KMS-11 (cell line): ENCODE measurements at regions not wholly inside any gene's neighbourhood (a gene's known extent, or its start where the extent isn't known, plus 50 kb on each side); places are given as distances from the start of the nearest gene placed in this dataset.

Experiments
- H2AFZ ChIP-seq: fragments of 200-600 bp; sonication (generic); 2 replicates; pipeline ENCODE4 v1.6.1; 2016; ENCODE audit warnings: antibody characterized with exemption, mixed run types, low read depth
- H3K27ac ChIP-seq: fragments of 200-600 bp; sonication (generic); 2 replicates; pipeline ENCODE4 v1.6.1; 2016; ENCODE audit warnings: mild to moderate bottlenecking, mixed run types
- H3K27me3 ChIP-seq: fragments of 200-600 bp; sonication (generic); 2 replicates; pipeline ENCODE4 v1.6.1; 2017; ENCODE audit warnings: mild to moderate bottlenecking, low read depth, mixed run types, moderate library complexity; ENCODE audit not compliant: insufficient read depth
- H3K36me3 ChIP-seq: fragments of 200-600 bp; sonication (generic); 2 replicates; pipeline ENCODE4 v1.6.1; 2017; ENCODE audit warnings: mild to moderate bottlenecking, mixed run types; ENCODE audit not compliant: insufficient read depth
- H3K4me1 ChIP-seq: fragments of 200-600 bp; sonication (generic); 2 replicates; pipeline ENCODE4 v1.6.1; 2016; ENCODE audit warnings: mild to moderate bottlenecking, low read depth, mixed run types; ENCODE audit not compliant: poor library complexity, severe bottlenecking
- H3K4me2 ChIP-seq: fragments of 200-600 bp; sonication (generic); 2 replicates; pipeline ENCODE4 v1.7.0; 2016; ENCODE audit warnings: mild to moderate bottlenecking, mixed run types
- H3K4me3 ChIP-seq: fragments of 200-600 bp; sonication (generic); IDR thresholded peaks from 2 replicates; pipeline ENCODE4 v1.6.1; 2017; ENCODE audit warnings: low read depth, low read length, mixed read lengths; ENCODE audit not compliant: insufficient read depth
- H3K79me2 ChIP-seq: fragments of 200-600 bp; sonication (generic); 2 replicates; pipeline ENCODE4 v1.6.1; 2016; ENCODE audit warnings: low read depth, mixed run types; ENCODE audit not compliant: insufficient read depth
- H3K9ac ChIP-seq: fragments of 200-600 bp; sonication (generic); 2 replicates; pipeline ENCODE4 v1.6.1; 2016; ENCODE audit warnings: mild to moderate bottlenecking, mixed run types
- H4K20me1 ChIP-seq: fragments of 200-600 bp; sonication (generic); 2 replicates; pipeline ENCODE4 v1.6.1; 2016; ENCODE audit warnings: mild to moderate bottlenecking, mixed run types; ENCODE audit not compliant: insufficient read depth
- TF ChIP-seq, protein P1 (sequence below): fragments of 200-600 bp; sonication (generic); conservative IDR thresholded peaks from 2 replicates; pipeline ENCODE4 v1.6.1; 2017; ENCODE audit warnings: low read depth, mild to moderate bottlenecking, antibody characterized with exemption, low read length, moderate library complexity, mixed read lengths

DNA sequence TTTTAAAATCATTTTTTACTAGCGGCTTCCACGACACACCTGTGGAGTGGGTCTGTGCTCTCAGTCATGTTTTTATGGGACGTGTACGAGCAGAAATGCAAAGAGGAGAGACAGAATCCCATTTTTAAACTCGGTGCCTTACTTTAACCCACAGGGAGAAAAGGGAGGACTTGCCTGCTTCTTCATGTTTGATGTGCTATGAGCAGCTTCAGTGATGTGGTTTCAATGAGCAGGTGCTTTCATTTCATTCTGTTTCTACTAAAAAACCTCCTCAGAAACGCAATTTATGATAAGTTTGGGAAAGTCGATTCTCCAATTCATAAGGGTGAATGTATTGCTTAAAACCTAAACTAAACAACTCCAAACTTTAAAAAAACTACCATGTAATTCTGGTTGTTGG is 537.2 kb downstream of the GATA3 start:
- Histone ChIP-seq H3K4me2 (no peak overlapping the region), H3K27ac (no peak overlapping the region), H3K79me2 (no peaks in the 10 kb centered on the region), H3K9ac (no peak overlapping the region), H4K20me1 (no peaks in the 10 kb centered on the region), H3K4me1 (no peaks in the 10 kb centered on the region), H3K4me3 (no peak overlapping the region), H3K36me3 (no peaks in the 10 kb centered on the region), H2AFZ (no peak overlapping the region), H3K27me3 (no peaks in the 10 kb centered on the region)
- TF ChIP-seq, protein P1, sequence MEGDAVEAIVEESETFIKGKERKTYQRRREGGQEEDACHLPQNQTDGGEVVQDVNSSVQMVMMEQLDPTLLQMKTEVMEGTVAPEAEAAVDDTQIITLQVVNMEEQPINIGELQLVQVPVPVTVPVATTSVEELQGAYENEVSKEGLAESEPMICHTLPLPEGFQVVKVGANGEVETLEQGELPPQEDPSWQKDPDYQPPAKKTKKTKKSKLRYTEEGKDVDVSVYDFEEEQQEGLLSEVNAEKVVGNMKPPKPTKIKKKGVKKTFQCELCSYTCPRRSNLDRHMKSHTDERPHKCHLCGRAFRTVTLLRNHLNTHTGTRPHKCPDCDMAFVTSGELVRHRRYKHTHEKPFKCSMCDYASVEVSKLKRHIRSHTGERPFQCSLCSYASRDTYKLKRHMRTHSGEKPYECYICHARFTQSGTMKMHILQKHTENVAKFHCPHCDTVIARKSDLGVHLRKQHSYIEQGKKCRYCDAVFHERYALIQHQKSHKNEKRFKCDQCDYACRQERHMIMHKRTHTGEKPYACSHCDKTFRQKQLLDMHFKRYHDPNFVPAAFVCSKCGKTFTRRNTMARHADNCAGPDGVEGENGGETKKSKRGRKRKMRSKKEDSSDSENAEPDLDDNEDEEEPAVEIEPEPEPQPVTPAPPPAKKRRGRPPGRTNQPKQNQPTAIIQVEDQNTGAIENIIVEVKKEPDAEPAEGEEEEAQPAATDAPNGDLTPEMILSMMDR, result no peak

DNA sequence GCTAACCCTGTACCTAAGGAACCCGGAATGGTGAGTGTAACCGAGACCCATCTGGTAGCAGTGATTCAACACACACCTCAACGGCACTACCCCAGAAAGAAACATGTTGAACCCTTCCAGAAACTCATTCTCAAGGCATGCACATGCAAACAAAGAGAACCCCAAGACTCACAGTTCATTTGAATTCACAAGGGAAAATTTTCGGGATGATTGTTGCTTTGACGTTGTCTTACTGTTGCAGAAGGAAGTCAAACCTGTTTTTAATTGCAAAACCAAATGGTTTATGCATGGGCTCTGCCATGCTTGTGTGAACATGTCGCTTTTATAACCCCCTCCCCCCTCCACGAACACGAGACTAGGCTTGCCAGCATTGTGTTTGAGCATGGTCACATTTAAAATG is 539.7 kb downstream of the GATA3 start:
- TF ChIP-seq, protein P1, result no peak
- Histone ChIP-seq H3K79me2 (no peaks in the 10 kb centered on the region), H3K4me2 (no peak overlapping the region), H3K4me1 (no peaks in the 10 kb centered on the region), H3K9ac (no peak overlapping the region), H2AFZ (no peak overlapping the region), H3K36me3 (no peaks in the 10 kb centered on the region), H3K27ac (no peak overlapping the region), H3K27me3 (no peaks in the 10 kb centered on the region), H4K20me1 (no peaks in the 10 kb centered on the region), H3K4me3 (no peak overlapping the region)

DNA sequence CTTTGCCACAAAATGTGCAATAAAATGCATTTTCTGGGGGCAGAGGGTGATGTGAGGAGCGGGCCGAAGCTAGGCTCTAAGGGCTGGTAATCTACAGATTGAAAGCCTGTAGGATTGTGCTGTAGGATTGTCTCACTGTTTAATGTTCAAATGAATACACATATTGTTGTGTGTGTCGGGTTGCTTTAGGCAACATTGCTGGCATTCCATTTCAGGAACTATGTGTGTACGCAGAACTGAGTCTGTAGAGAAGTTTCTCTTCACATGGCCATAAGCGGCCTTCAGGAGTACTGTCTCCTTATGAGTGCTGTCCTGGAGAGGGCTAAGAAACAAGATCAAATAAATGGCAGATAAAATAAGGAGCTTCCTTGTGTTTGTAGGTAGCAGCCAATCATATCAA is 540.2 kb downstream of the GATA3 start:
- Histone ChIP-seq H2AFZ (no peak overlapping the region), H3K79me2 (no peaks in the 10 kb centered on the region), H3K27me3 (no peaks in the 10 kb centered on the region), H3K4me2 (no peak overlapping the region), H3K9ac (no peak overlapping the region), H3K4me1 (no peaks in the 10 kb centered on the region), H3K36me3 (no peaks in the 10 kb centered on the region), H4K20me1 (no peaks in the 10 kb centered on the region), H3K4me3 (no peak overlapping the region), H3K27ac (no peak overlapping the region)
- TF ChIP-seq, protein P1, result no peak

DNA sequence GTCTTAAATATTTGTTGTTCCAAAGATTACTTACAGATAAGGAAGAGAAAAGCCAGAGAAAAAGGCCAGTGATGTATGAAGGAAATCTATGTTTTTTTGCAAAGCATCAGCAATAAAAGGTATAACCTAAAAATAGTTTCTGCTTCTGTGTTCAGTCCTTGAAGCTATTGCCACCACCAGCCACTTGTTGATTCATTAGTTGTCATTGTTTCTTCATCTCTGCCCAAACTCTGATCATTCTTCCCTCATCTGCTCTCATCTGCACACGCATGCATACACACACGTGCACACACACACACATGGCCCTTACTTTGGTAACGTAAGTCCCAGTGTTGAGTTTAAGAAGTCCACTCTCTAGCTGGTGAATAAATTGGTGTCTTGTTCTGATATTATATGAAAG is 540.7 kb downstream of the GATA3 start:
- Histone ChIP-seq H3K27ac (no peak overlapping the region), H4K20me1 (no peaks in the 10 kb centered on the region)

More for the DNA sequence above, 540.7 kb downstream of the GATA3 start:
- H3K4me2 ChIP-seq, result no peak overlapping the region
- no peak overlapping the region for H3K9ac ChIP-seq
- H3K36me3 ChIP-seq, result no peaks in the 10 kb centered on the region
- no peaks in the 10 kb centered on the region for H3K4me1 ChIP-seq
- no peak overlapping the region for H3K4me3 ChIP-seq
- no peak overlapping the region for H2AFZ ChIP-seq
- H3K27me3 ChIP-seq, result no peaks in the 10 kb centered on the region
- no peaks in the 10 kb centered on the region for H3K79me2 ChIP-seq
- TF ChIP-seq, protein P1, result no peak
